ENCODE measurements at regions not wholly inside any gene's neighbourhood (a gene's known extent, or its start where the extent isn't known, plus 50 kb on each side); places are given as distances from the start of the nearest gene placed in this dataset.

DNA sequence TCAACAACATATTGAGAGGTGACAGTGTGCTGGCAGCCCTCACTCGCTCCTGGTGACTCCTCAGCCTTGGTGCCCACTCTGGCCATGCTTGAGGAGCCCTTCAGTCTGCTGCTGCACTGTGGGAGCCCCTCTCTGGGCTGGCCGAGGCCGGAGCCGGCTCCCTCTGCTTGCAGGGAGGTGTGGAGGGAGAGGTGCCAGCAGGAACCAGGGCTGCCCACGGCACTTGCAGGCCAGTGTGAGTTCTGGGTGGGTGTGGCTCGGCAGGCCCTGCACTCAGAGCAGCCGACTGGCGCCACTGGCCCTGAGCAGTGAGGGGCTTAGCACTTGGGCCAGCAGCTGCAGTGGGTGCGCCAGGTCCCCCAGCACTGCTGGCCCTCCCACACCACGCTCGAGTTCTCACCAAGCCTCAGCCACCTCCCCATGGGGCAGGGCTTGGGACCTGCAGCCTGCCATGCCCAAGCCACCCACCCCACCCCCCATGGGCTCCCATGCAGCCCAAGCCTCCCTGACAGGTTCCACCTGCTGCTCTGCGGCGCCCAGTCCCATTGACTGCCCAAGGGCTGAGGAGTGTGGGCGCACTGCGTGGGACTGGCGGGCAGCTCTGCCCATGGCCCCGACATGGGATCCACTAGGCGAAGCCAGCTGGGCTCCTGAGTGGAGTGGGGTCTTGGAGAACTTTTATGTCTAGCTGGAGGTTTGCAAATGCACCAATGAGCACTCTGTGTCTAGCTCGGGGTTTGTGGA is 377.1 kb upstream of the ANKRD30A start:
- FAIRE-seq (no peak), DNase-seq (ENCODE audit: low read depth in 1 of 2, low spot score in 2 of 2) (no peak)
- Histone ChIP-seq H3K27me3 (replicated peaks in 1 of 4; ENCODE audit: control insufficient read depth in 3 of 4, extremely low read depth in 1 of 4, insufficient read depth in 3 of 4, low read length in 3 of 4) (no peaks in the 10 kb centered on the region), H3K4me1 (replicated peaks in 1 of 4; ENCODE audit: control insufficient read depth in 3 of 4, insufficient read depth in 4 of 4, low read length in 3 of 4) (no peaks in the 10 kb centered on the region), H4K91ac (replicated peaks; ENCODE audit: insufficient read length, low read length) (no peak overlapping the region), H3K27ac (ENCODE audit: low read depth, low read length) (no peak overlapping the region), H3K9me3 (ENCODE audit: insufficient read depth in 2 of 2, low read depth in 1 of 2, low read length in 1 of 2) (peaks cover 12 to 14% of the 10 kb centered on the region in 2 experiments; a peak in 3 of 4 replicates), H4K20me1 (replicated peaks in 1 of 2; ENCODE audit: control insufficient read depth in 1 of 2, insufficient read depth in 2 of 2, low read length in 2 of 2) (no peaks in the 10 kb centered on the region), H3K9ac (replicated peaks in 1 of 4; ENCODE audit: extremely low read depth in 1 of 4, low read depth in 3 of 4, low read length in 3 of 4) (no peak overlapping the region), H2AK5ac (ENCODE audit: low read depth, low read length) (no peak overlapping the region), H2BK15ac (ENCODE audit: low read length) (no peak overlapping the region), H2BK5ac (ENCODE audit: low read depth, low read length) (no peak overlapping the region), H2BK120ac (replicated peaks; ENCODE audit: low read depth, low read length) (no peak overlapping the region), H3K4me3 (ENCODE audit: extremely low read depth in 1 of 4, insufficient read depth in 2 of 4, low read depth in 3 of 4, low read length in 4 of 4) (no peak overlapping the region), H3K4me2 (ENCODE audit: insufficient read depth in 1 of 2, low read depth in 2 of 2, low read length in 2 of 2) (no peak overlapping the region), H4K5ac (ENCODE audit: insufficient read length, low read depth, low read length) (no peak overlapping the region), H2BK12ac (ENCODE audit: low read depth, low read length) (no peak overlapping the region), H3K23ac (ENCODE audit: insufficient read length) (no peak overlapping the region), H3K14ac (ENCODE audit: insufficient read length) (no peak overlapping the region), H2AFZ (ENCODE audit: low read length) (no peak overlapping the region), H3K23me2 (ENCODE audit: low read depth, low read length) (peaks cover 2% of the 10 kb centered on the region; the same call in 1 of the 2 replicates), H4K8ac (ENCODE audit: extremely low read depth, insufficient read depth, low read length) (no peak overlapping the region), H3K36me3 (ENCODE audit: control insufficient read depth in 2 of 4, insufficient read depth in 4 of 4, low read length in 3 of 4) (peaks cover 0 to 3% (median 0%) of the 10 kb centered on the region in 4 experiments; a peak in 1 of 8 replicates), H3K18ac (ENCODE audit: extremely low read depth, low read length) (no peak overlapping the region), H3K56ac (replicated peaks; ENCODE audit: insufficient read length, low read depth, low read length) (no peak overlapping the region), H3K4ac (replicated peaks; ENCODE audit: insufficient read length, low read depth, low read length) (no peak overlapping the region), H3K79me2 (ENCODE audit: control insufficient read depth in 1 of 2, insufficient read depth in 2 of 2, low read length in 2 of 2) (no peaks in the 10 kb centered on the region), H3K79me1 (ENCODE audit: low read depth, low read length) (no peaks in the 10 kb centered on the region), H2BK20ac (ENCODE audit: low read length) (no peak overlapping the region)
- TF ChIP-seq, protein P1, sequence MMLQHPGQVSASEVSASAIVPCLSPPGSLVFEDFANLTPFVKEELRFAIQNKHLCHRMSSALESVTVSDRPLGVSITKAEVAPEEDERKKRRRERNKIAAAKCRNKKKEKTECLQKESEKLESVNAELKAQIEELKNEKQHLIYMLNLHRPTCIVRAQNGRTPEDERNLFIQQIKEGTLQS (IDR thresholded peaks at IDR 0.05; ENCODE audit: insufficient read depth, low read depth, low read length): no peak
- TF ChIP-seq SRF (IDR thresholded peaks at IDR 0.05; ENCODE audit: low read depth, low read length): no peak
- no peak for TF ChIP-seq BACH1 (IDR thresholded peaks at IDR 0.05; ENCODE audit: low read length)
- TF ChIP-seq SIX5 (IDR thresholded peaks at IDR 0.05; ENCODE audit: low read depth, low read length): no peak
- no peak for TF ChIP-seq FOSL1 (IDR thresholded peaks at IDR 0.05; ENCODE audit: insufficient read depth, low read depth, low read length)
- no peak for TF ChIP-seq EGR1 (IDR thresholded peaks at IDR 0.05; ENCODE audit: borderline replicate concordance, low read depth, low read length)
- TF ChIP-seq TAF1 (IDR thresholded peaks at IDR 0.05; ENCODE audit: low read depth, low read length): no peak
- no peak for TF ChIP-seq BRCA1 (IDR thresholded peaks at IDR 0.05; ENCODE audit: low read depth, low read length)
- no peak for TF ChIP-seq POLR2A (IDR thresholded peaks at IDR 0.05; ENCODE audit: control extremely low read depth in 1 of 2, low read depth in 2 of 2, low read length in 2 of 2)
- TF ChIP-seq ZNF274 (IDR thresholded peaks at IDR 0.05; ENCODE audit: borderline replicate concordance, extremely low read depth, low read length): no peak
- TF ChIP-seq POLR2AphosphoS5 (IDR thresholded peaks at IDR 0.05; ENCODE audit: low read depth, low read length): no peak
- no peak for TF ChIP-seq RNF2 (IDR thresholded peaks at IDR 0.05; ENCODE audit: borderline replicate concordance, low read depth, low read length, missing control alignments, poor library complexity, severe bottlenecking)
- TF ChIP-seq NRF1 (IDR thresholded peaks at IDR 0.05; ENCODE audit: low read depth, low read length): no peak
- TF ChIP-seq RBBP5 (IDR thresholded peaks at IDR 0.05; ENCODE audit: borderline replicate concordance, low read depth, low read length): no peak
- 94% methylated on average over 15 of the region's 19 CpGs; no CpG with 5 or more reads in 1 of the 2 experiments for WGBS, 2 experiments (ENCODE audit: extremely low coverage in 1 of 2, insufficient coverage in 1 of 2, insufficient read length in 1 of 2, insufficient replicate concordance in 2 of 2, low coverage in 1 of 2, low lambda C conversion rate in 2 of 2, missing lambda C conversion rate in 1 of 2)
- ChIA-PET CTCF (ENCODE audit: partially characterized antibody) (no interaction called here), POLR2A (ENCODE audit: partially characterized antibody) (no interaction called here)
